ENCODE measurements at regions not wholly inside any gene's neighbourhood (a gene's known extent, or its start where the extent isn't known, plus 50 kb on each side); places are given as distances from the start of the nearest gene placed in this dataset.
"Not testable (repeated sequence)": the region's sequence is repeated elsewhere in the genome, so short reads cannot be mapped to it uniquely, and the experiment has no call there.

GRCh38 chr7:15073301-15073700 is 170.8 kb upstream of the DGKB start:
- Histone ChIP-seq H3K27ac (ENCODE audit: low read depth, low read length) (no peak overlapping the region), H3K36me3 (ENCODE audit: control insufficient read depth in 5 of 5, insufficient read depth in 5 of 5, low read length in 5 of 5) (no peaks in the 10 kb centered on the region), H3K4me1 (ENCODE audit: control insufficient read depth in 5 of 5, insufficient read depth in 5 of 5, low read length in 5 of 5) (no peaks in the 10 kb centered on the region), H3K4me3 (ENCODE audit: low read depth in 1 of 5, low read length in 5 of 5) (no peak overlapping the region), H3K9ac (ENCODE audit: low read length in 5 of 5) (no peak overlapping the region), H3K27me3 (ENCODE audit: control insufficient read depth in 5 of 5, insufficient read depth in 4 of 5, low read length in 5 of 5) (no peaks in the 10 kb centered on the region), H3K9me3 (ENCODE audit: control insufficient read depth in 5 of 5, low read length in 5 of 5) (no peaks in the 10 kb centered on the region)

GRCh38 chr7:15068324-15068723 is 165.8 kb upstream of the DGKB start:
- H3K27me3 ChIP-seq (ENCODE audit: control insufficient read depth in 5 of 5, insufficient read depth in 4 of 5, low read length in 5 of 5): no peaks in the 10 kb centered on the region
- H3K4me3 ChIP-seq (ENCODE audit: low read depth in 1 of 5, low read length in 5 of 5): no peak overlapping the region
- no peak overlapping the region for H3K9ac ChIP-seq (ENCODE audit: low read length in 5 of 5)
- H3K27ac ChIP-seq (ENCODE audit: low read depth, low read length): no peak overlapping the region
- no peaks in the 10 kb centered on the region for H3K4me1 ChIP-seq (ENCODE audit: control insufficient read depth in 5 of 5, insufficient read depth in 5 of 5, low read length in 5 of 5)
- no peaks in the 10 kb centered on the region for H3K36me3 ChIP-seq (ENCODE audit: control insufficient read depth in 5 of 5, insufficient read depth in 5 of 5, low read length in 5 of 5)
- H3K9me3 ChIP-seq (ENCODE audit: control insufficient read depth in 5 of 5, low read length in 5 of 5): no peaks in the 10 kb centered on the region

GRCh38 chr7:15057272-15057671 is 154.7 kb upstream of the DGKB start:
- no peaks in the 10 kb centered on the region for H3K27me3 ChIP-seq (ENCODE audit: control insufficient read depth in 5 of 5, insufficient read depth in 4 of 5, low read length in 5 of 5)
- H3K36me3 ChIP-seq (ENCODE audit: control insufficient read depth in 5 of 5, insufficient read depth in 5 of 5, low read length in 5 of 5): no peaks in the 10 kb centered on the region
- H3K4me1 ChIP-seq (ENCODE audit: control insufficient read depth in 5 of 5, insufficient read depth in 5 of 5, low read length in 5 of 5): no peaks in the 10 kb centered on the region
- H3K9me3 ChIP-seq (ENCODE audit: control insufficient read depth in 5 of 5, low read length in 5 of 5): no peaks in the 10 kb centered on the region
- H3K27ac ChIP-seq (ENCODE audit: low read depth, low read length): no peak overlapping the region
- no peak overlapping the region for H3K9ac ChIP-seq (ENCODE audit: low read length in 5 of 5)
- H3K4me3 ChIP-seq (ENCODE audit: low read depth in 1 of 5, low read length in 5 of 5): no peak overlapping the region

- not testable (repeated sequence) for H3K4me3 ChIP-seq (ENCODE audit: low read depth in 1 of 5, low read length in 5 of 5); H3K36me3 ChIP-seq (ENCODE audit: control insufficient read depth in 5 of 5, insufficient read depth in 5 of 5, low read length in 5 of 5); H3K27me3 ChIP-seq (ENCODE audit: control insufficient read depth in 5 of 5, insufficient read depth in 4 of 5, low read length in 5 of 5)
Measured at GRCh38 chr7:15054304-15054703, 151.8 kb upstream of the DGKB start.

GRCh38 chr7:15049157-15049556 is 146.6 kb upstream of the DGKB start:
- H3K9ac ChIP-seq (ENCODE audit: low read length in 5 of 5): no peak overlapping the region
- no peaks in the 10 kb centered on the region for H3K27me3 ChIP-seq (ENCODE audit: control insufficient read depth in 5 of 5, insufficient read depth in 4 of 5, low read length in 5 of 5)
- H3K36me3 ChIP-seq (ENCODE audit: control insufficient read depth in 5 of 5, insufficient read depth in 5 of 5, low read length in 5 of 5): no peaks in the 10 kb centered on the region
- H3K9me3 ChIP-seq (ENCODE audit: control insufficient read depth in 5 of 5, low read length in 5 of 5): no peaks in the 10 kb centered on the region
- H3K4me1 ChIP-seq (ENCODE audit: control insufficient read depth in 5 of 5, insufficient read depth in 5 of 5, low read length in 5 of 5): peaks cover 0 to 2% (median 0%) of the 10 kb centered on the region in 5 donors
- no peak overlapping the region for H3K4me3 ChIP-seq (ENCODE audit: low read depth in 1 of 5, low read length in 5 of 5)
- H3K27ac ChIP-seq (ENCODE audit: low read depth, low read length): no peak overlapping the region

More at GRCh38 chr7:15054304-15054703, 151.8 kb upstream of the DGKB start:
- H3K9ac ChIP-seq (ENCODE audit: low read length in 5 of 5); H3K9me3 ChIP-seq (ENCODE audit: control insufficient read depth in 5 of 5, low read length in 5 of 5); H3K27ac ChIP-seq (ENCODE audit: low read depth, low read length); H3K4me1 ChIP-seq (ENCODE audit: control insufficient read depth in 5 of 5, insufficient read depth in 5 of 5, low read length in 5 of 5): not testable (repeated sequence)

- H3K4me1 ChIP-seq (ENCODE audit: control insufficient read depth in 5 of 5, insufficient read depth in 5 of 5, low read length in 5 of 5): peaks cover 0 to 1% (median 0%) of the 10 kb centered on the region in 5 donors
- no peak overlapping the region for H3K4me3 ChIP-seq (ENCODE audit: low read depth in 1 of 5, low read length in 5 of 5)
- H3K36me3 ChIP-seq (ENCODE audit: control insufficient read depth in 5 of 5, insufficient read depth in 5 of 5, low read length in 5 of 5): no peaks in the 10 kb centered on the region
- H3K27me3 ChIP-seq (ENCODE audit: control insufficient read depth in 5 of 5, insufficient read depth in 4 of 5, low read length in 5 of 5): no peaks in the 10 kb centered on the region
- H3K27ac ChIP-seq (ENCODE audit: low read depth, low read length): no peak overlapping the region
- no peaks in the 10 kb centered on the region for H3K9me3 ChIP-seq (ENCODE audit: control insufficient read depth in 5 of 5, low read length in 5 of 5)
- H3K9ac ChIP-seq (ENCODE audit: low read length in 5 of 5): no peak overlapping the region
Measured at GRCh38 chr7:15046861-15047260, 144.3 kb upstream of the DGKB start.

GRCh38 chr7:15043931-15044330 is 141.4 kb upstream of the DGKB start:
- H3K4me1 ChIP-seq (ENCODE audit: control insufficient read depth in 5 of 5, insufficient read depth in 5 of 5, low read length in 5 of 5): no peaks in the 10 kb centered on the region
- H3K4me3 ChIP-seq (ENCODE audit: low read depth in 1 of 5, low read length in 5 of 5): no peak overlapping the region
- no peaks in the 10 kb centered on the region for H3K27me3 ChIP-seq (ENCODE audit: control insufficient read depth in 5 of 5, insufficient read depth in 4 of 5, low read length in 5 of 5)
- H3K27ac ChIP-seq (ENCODE audit: low read depth, low read length): no peak overlapping the region
- no peaks in the 10 kb centered on the region for H3K9me3 ChIP-seq (ENCODE audit: control insufficient read depth in 5 of 5, low read length in 5 of 5)
- no peak overlapping the region for H3K9ac ChIP-seq (ENCODE audit: low read length in 5 of 5)
- H3K36me3 ChIP-seq (ENCODE audit: control insufficient read depth in 5 of 5, insufficient read depth in 5 of 5, low read length in 5 of 5): no peaks in the 10 kb centered on the region

- no peak overlapping the region for H3K4me3 ChIP-seq (ENCODE audit: low read depth in 1 of 5, low read length in 5 of 5)
- no peaks in the 10 kb centered on the region for H3K9me3 ChIP-seq (ENCODE audit: control insufficient read depth in 5 of 5, low read length in 5 of 5)
- no peak overlapping the region for H3K27ac ChIP-seq (ENCODE audit: low read depth, low read length)
- no peaks in the 10 kb centered on the region for H3K36me3 ChIP-seq (ENCODE audit: control insufficient read depth in 5 of 5, insufficient read depth in 5 of 5, low read length in 5 of 5)
- no peaks in the 10 kb centered on the region for H3K4me1 ChIP-seq (ENCODE audit: control insufficient read depth in 5 of 5, insufficient read depth in 5 of 5, low read length in 5 of 5)
- H3K9ac ChIP-seq (ENCODE audit: low read length in 5 of 5): no peak overlapping the region
- H3K27me3 ChIP-seq (ENCODE audit: control insufficient read depth in 5 of 5, insufficient read depth in 4 of 5, low read length in 5 of 5): no peaks in the 10 kb centered on the region
Measured at GRCh38 chr7:15042285-15043065, 139.9 kb upstream of the DGKB start.

GRCh38 chr7:15041226-15041625 is 138.7 kb upstream of the DGKB start:
- H3K27me3 ChIP-seq (ENCODE audit: control insufficient read depth in 5 of 5, insufficient read depth in 4 of 5, low read length in 5 of 5): no peaks in the 10 kb centered on the region
- no peaks in the 10 kb centered on the region for H3K36me3 ChIP-seq (ENCODE audit: control insufficient read depth in 5 of 5, insufficient read depth in 5 of 5, low read length in 5 of 5)
- H3K27ac ChIP-seq (ENCODE audit: low read depth, low read length): no peak overlapping the region
- no peaks in the 10 kb centered on the region for H3K4me1 ChIP-seq (ENCODE audit: control insufficient read depth in 5 of 5, insufficient read depth in 5 of 5, low read length in 5 of 5)
- no peaks in the 10 kb centered on the region for H3K9me3 ChIP-seq (ENCODE audit: control insufficient read depth in 5 of 5, low read length in 5 of 5)
- no peak overlapping the region for H3K4me3 ChIP-seq (ENCODE audit: low read depth in 1 of 5, low read length in 5 of 5)
- H3K9ac ChIP-seq (ENCODE audit: low read length in 5 of 5): no peak overlapping the region

GRCh38 chr7:15035814-15036213 is 133.3 kb upstream of the DGKB start:
- Histone ChIP-seq H3K36me3 (ENCODE audit: control insufficient read depth in 5 of 5, insufficient read depth in 5 of 5, low read length in 5 of 5) (no peaks in the 10 kb centered on the region), H3K27me3 (ENCODE audit: control insufficient read depth in 5 of 5, insufficient read depth in 4 of 5, low read length in 5 of 5) (no peaks in the 10 kb centered on the region), H3K27ac (ENCODE audit: low read depth, low read length) (no peak overlapping the region), H3K4me3 (ENCODE audit: low read depth in 1 of 5, low read length in 5 of 5) (no peak overlapping the region), H3K9ac (ENCODE audit: low read length in 5 of 5) (no peak overlapping the region), H3K9me3 (ENCODE audit: control insufficient read depth in 5 of 5, low read length in 5 of 5) (no peaks in the 10 kb centered on the region), H3K4me1 (ENCODE audit: control insufficient read depth in 5 of 5, insufficient read depth in 5 of 5, low read length in 5 of 5) (no peaks in the 10 kb centered on the region)

Measured in subcutaneous abdominal adipose tissue (tissue), 5 donors.